MM.1S (cell line): ENCODE measurements at regions not wholly inside any gene's neighbourhood (a gene's known extent, or its start where the extent isn't known, plus 50 kb on each side); places are given as distances from the start of the nearest gene placed in this dataset.

Experiments used
- DNase-seq: peaks from one replicate; pipeline ENCODE4 v3.0.0-alpha.2; 2015
- H2AFZ ChIP-seq: fragments of 300-600 bp; sonication (generic); 2 replicates; pipeline ENCODE4 v1.6.0; 2016; ENCODE audit warnings: antibody characterized with exemption, low read length
- H3F3A ChIP-seq: fragments of 300-600 bp; sonication (generic); 2 replicates; pipeline ENCODE4 v1.6.1; 2016; ENCODE audit warnings: mild to moderate bottlenecking, antibody characterized with exemption, low read length, moderate library complexity, mixed read lengths; ENCODE audit not compliant: insufficient read depth
- H3K27ac ChIP-seq: fragments of 300-600 bp; sonication (generic); 2 replicates; pipeline ENCODE4 v1.5.1; 2016; ENCODE audit warnings: mild to moderate bottlenecking, low read length
- H3K27me3 ChIP-seq: fragments of 300-600 bp; sonication (generic); replicated peaks from 2 replicates; pipeline ENCODE4 v1.6.0; 2016; ENCODE audit warnings: low read length; ENCODE audit not compliant: insufficient read depth
- H3K36me3 ChIP-seq: fragments of 300-600 bp; sonication (generic); replicated peaks from 2 replicates; pipeline ENCODE4 v1.6.1; 2016; ENCODE audit warnings: mild to moderate bottlenecking, low read length, mixed read lengths; ENCODE audit not compliant: insufficient read depth
- H3K4me1 ChIP-seq: fragments of 300-600 bp; sonication (generic); 2 replicates; pipeline ENCODE4 v1.6.1; 2016; ENCODE audit warnings: low read length, mixed read lengths
- H3K4me2 ChIP-seq: fragments of 300-600 bp; sonication (generic); 2 replicates; pipeline ENCODE4 v1.6.0; 2016; ENCODE audit warnings: low read depth, low read length
- H3K4me3 ChIP-seq: fragments of 300-600 bp; sonication (generic); 2 replicates; pipeline ENCODE4 v1.5.1; 2016; ENCODE audit warnings: low read length, mixed read lengths
- H3K79me2 ChIP-seq: fragments of 300-600 bp; sonication (generic); 2 replicates; pipeline ENCODE4 v1.6.1; 2016; ENCODE audit warnings: mixed run types, low read length, mixed read lengths
- H3K9ac ChIP-seq: fragments of 300-600 bp; sonication (generic); 2 replicates; pipeline ENCODE4 v1.6.1; 2016; ENCODE audit warnings: low read length, mixed read lengths
- H3K9me2 ChIP-seq: fragments of 300-600 bp; sonication (generic); replicated peaks from 2 replicates; pipeline ENCODE4 v1.6.1; 2016; ENCODE audit warnings: mild to moderate bottlenecking, low read length, mixed read lengths; ENCODE audit not compliant: insufficient read depth
- H3K9me3 ChIP-seq: fragments of 300-600 bp; sonication (generic); replicated peaks from 2 replicates; pipeline ENCODE4 v1.6.1; 2016; ENCODE audit warnings: mild to moderate bottlenecking, low read length, mixed read lengths; ENCODE audit not compliant: insufficient read depth
- H4K20me1 ChIP-seq: fragments of 300-600 bp; sonication (generic); 2 replicates; pipeline ENCODE4 v1.6.1; 2016; ENCODE audit warnings: mild to moderate bottlenecking, low read length, moderate library complexity, mixed read lengths; ENCODE audit not compliant: insufficient read depth
- EZH2 ChIP-seq: fragments of 300-600 bp; sonication (generic); optimal IDR thresholded peaks from 2 replicates; pipeline ENCODE3; 2017; ENCODE audit warnings: low read depth, mild to moderate bottlenecking, antibody characterized with exemption, low read length, mixed read lengths
- EZH2phosphoT487 ChIP-seq: fragments of 300-600 bp; sonication (generic); IDR thresholded peaks from 2 replicates; pipeline ENCODE4 v1.6.1; 2018; ENCODE audit warnings: antibody characterized with exemption, low read length
- TF ChIP-seq, protein P1 (sequence below): fragments of 300-600 bp; sonication (generic); IDR thresholded peaks from 2 replicates; pipeline ENCODE4 v1.5.1; 2016; ENCODE audit warnings: antibody characterized with exemption, low read length, mixed read lengths

DNA sequence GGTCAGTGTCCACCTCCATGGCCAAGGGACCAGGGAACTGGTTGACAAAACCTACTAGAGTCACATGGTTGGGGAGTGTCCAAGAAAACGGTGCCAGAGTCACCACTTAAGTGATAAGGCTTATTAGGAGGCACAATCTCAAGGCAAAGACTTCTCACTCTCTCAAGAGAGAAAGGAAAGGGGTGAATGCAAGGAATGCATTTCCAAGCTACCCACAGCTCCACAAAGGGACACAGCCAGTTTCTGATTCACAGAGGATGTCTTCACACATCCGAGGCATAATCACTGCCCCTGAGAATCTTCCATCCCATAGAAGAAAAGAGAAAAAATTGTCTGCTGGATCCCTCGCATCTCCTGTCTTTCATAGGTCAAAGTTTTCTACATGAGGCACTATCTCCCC lies 269.3 kb downstream of the TNS1 start:
- Histone ChIP-seq H3K27ac (no peak overlapping the region), H3K4me2 (no peak overlapping the region)

DNA sequence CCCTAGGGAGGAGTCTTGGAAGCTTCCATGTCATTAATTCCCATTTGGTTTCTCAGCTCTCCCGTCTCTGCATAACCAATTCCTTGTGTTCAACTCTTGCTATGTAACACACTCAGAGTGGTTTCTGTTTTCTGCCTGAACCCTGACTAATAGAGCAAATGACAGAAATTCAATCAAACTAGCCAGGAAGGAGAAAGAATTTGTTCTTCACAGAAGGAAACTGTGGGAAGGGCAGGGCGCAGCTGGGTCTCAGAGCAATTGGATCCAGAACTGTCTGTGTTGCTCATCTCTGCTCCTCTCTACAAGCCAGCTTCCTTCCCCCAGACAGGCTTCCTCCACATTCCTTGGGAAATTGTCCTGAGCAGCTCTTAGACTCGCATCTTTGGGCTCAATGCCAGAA lies 269.8 kb downstream of the TNS1 start:
- Histone ChIP-seq H3K4me1 (no peaks in the 10 kb centered on the region), H3K4me3 (no peak overlapping the region), H3K36me3 (no peaks in the 10 kb centered on the region), H2AFZ (no peak overlapping the region), H3F3A (no peaks in the 10 kb centered on the region), H3K9me2 (no peaks in the 10 kb centered on the region), H3K9me3 (no peaks in the 10 kb centered on the region), H3K27me3 (no peaks in the 10 kb centered on the region), H3K27ac (no peak overlapping the region), H3K9ac (no peak overlapping the region), H3K4me2 (no peak overlapping the region), H4K20me1 (no peaks in the 10 kb centered on the region), H3K79me2 (no peaks in the 10 kb centered on the region)
- TF ChIP-seq EZH2 (no peak), EZH2phosphoT487 (no peak)
- TF ChIP-seq, protein P1, sequence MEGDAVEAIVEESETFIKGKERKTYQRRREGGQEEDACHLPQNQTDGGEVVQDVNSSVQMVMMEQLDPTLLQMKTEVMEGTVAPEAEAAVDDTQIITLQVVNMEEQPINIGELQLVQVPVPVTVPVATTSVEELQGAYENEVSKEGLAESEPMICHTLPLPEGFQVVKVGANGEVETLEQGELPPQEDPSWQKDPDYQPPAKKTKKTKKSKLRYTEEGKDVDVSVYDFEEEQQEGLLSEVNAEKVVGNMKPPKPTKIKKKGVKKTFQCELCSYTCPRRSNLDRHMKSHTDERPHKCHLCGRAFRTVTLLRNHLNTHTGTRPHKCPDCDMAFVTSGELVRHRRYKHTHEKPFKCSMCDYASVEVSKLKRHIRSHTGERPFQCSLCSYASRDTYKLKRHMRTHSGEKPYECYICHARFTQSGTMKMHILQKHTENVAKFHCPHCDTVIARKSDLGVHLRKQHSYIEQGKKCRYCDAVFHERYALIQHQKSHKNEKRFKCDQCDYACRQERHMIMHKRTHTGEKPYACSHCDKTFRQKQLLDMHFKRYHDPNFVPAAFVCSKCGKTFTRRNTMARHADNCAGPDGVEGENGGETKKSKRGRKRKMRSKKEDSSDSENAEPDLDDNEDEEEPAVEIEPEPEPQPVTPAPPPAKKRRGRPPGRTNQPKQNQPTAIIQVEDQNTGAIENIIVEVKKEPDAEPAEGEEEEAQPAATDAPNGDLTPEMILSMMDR: no peak
- no peak for DNase-seq

More for the DNA sequence above, 269.3 kb downstream of the TNS1 start:
- TF ChIP-seq EZH2phosphoT487: no peak
- TF ChIP-seq EZH2: no peak
- TF ChIP-seq, protein P1: no peak
- Histone ChIP-seq H4K20me1 (no peaks in the 10 kb centered on the region), H3K4me3 (no peak overlapping the region), H3K36me3 (no peaks in the 10 kb centered on the region), H3K4me1 (no peaks in the 10 kb centered on the region), H3F3A (no peaks in the 10 kb centered on the region), H3K9ac (no peak overlapping the region), H3K9me2 (no peaks in the 10 kb centered on the region), H3K27me3 (no peaks in the 10 kb centered on the region), H3K79me2 (no peaks in the 10 kb centered on the region), H3K9me3 (no peaks in the 10 kb centered on the region), H2AFZ (no peak overlapping the region)
- no peak for DNase-seq

DNA sequence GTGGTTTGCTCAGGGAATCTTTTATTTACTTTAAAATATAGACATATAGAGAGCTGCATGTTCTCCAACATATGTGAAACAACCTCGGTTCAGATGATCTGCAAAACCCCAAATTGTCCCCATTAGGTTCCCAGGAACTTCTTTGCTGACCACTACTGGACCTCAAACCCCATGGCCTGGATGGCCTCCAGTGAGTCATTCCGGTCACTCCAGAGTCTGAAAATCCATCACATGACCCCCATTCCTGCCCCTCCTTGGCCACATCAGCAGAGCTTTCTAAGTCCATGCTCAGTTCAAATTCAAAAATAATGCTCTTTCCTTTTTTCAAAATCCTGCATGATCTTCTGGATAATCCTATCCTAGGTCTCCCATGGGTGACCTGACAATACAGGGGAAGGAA lies 271.0 kb downstream of the TNS1 start:
- no peaks in the 10 kb centered on the region for H3F3A ChIP-seq
- H3K9me3 ChIP-seq: no peaks in the 10 kb centered on the region
- no peak overlapping the region for H3K27ac ChIP-seq
- H3K9me2 ChIP-seq: no peaks in the 10 kb centered on the region
- no peaks in the 10 kb centered on the region for H3K36me3 ChIP-seq
- no peak for DNase-seq
- H3K4me1 ChIP-seq: no peaks in the 10 kb centered on the region
- H3K9ac ChIP-seq: no peak overlapping the region
- H3K27me3 ChIP-seq: no peaks in the 10 kb centered on the region
- no peak overlapping the region for H3K4me3 ChIP-seq
- TF ChIP-seq EZH2phosphoT487 (no peak), EZH2 (no peak)
- TF ChIP-seq, protein P1: no peak
- no peak overlapping the region for H2AFZ ChIP-seq
- no peaks in the 10 kb centered on the region for H3K79me2 ChIP-seq
- H4K20me1 ChIP-seq: no peaks in the 10 kb centered on the region
- H3K4me2 ChIP-seq: no peak overlapping the region
